Embryonic facial prominence (tissue), 1 donor: ENCODE measurements at regions not wholly inside any gene's neighbourhood (a gene's known extent, or its start where the extent isn't known, plus 50 kb on each side); places are given as distances from the start of the nearest gene placed in this dataset.

Experiments
- DNase-seq: peaks from one replicate; pipeline ENCODE4 v3.0.0-alpha.2; 2016; ENCODE audit errors: extremely low spot score

GRCh38 chr2:151157000-151157735, 104.5 kb downstream of the RBM43 start:
- no peak for DNase-seq

- no peak for DNase-seq
Measured at GRCh38 chr2:151156431-151156830, 105.2 kb downstream of the RBM43 start.

- DNase-seq, result no peak
Measured at GRCh38 chr2:151153601-151154000, 108.1 kb downstream of the RBM43 start.

- DNase-seq, result no peak
Measured at GRCh38 chr2:151150331-151151320, 111.0 kb downstream of the RBM43 start.

- no peak for DNase-seq
Measured at GRCh38 chr2:151138507-151138906, 123.2 kb downstream of the RBM43 start.

- DNase-seq, result no peak
Measured at GRCh38 chr2:151137526-151137925, 124.1 kb downstream of the RBM43 start.

- DNase-seq, result no peak
Measured at GRCh38 chr2:151120011-151120410, 141.7 kb downstream of the RBM43 start.

- DNase-seq, result no peak
Measured at GRCh38 chr2:151119374-151119773, 142.3 kb downstream of the RBM43 start.

GRCh38 chr2:151118269-151118668, 143.4 kb downstream of the RBM43 start:
- DNase-seq, result no peak

- DNase-seq, result no peak
Measured at GRCh38 chr2:151114874-151115273, 146.8 kb downstream of the RBM43 start.

GRCh38 chr2:151113318-151113717, 148.3 kb downstream of the RBM43 start:
- DNase-seq, result no peak

- no peak for DNase-seq
Measured at GRCh38 chr2:151111599-151112278, 149.9 kb downstream of the RBM43 start.

- no peak for DNase-seq
Measured at GRCh38 chr2:151106805-151107506, 154.7 kb downstream of the RBM43 start.

GRCh38 chr2:151103551-151103950, 158.1 kb downstream of the RBM43 start:
- DNase-seq, result no peak

- no peak for DNase-seq
Measured at GRCh38 chr2:151102226-151102625, 159.4 kb downstream of the RBM43 start.

- no peak for DNase-seq
Measured at GRCh38 chr2:151098841-151099240, 162.8 kb downstream of the RBM43 start.

GRCh38 chr2:151097895-151098294, 163.8 kb downstream of the RBM43 start:
- DNase-seq, result no peak

- peak; percentile 41 for DNase-seq
Measured at GRCh38 chr2:151097128-151097527, 164.5 kb downstream of the RBM43 start.

GRCh38 chr2:151096235-151096634, 165.4 kb downstream of the RBM43 start:
- no peak for DNase-seq

GRCh38 chr2:151095463-151095862, 166.2 kb downstream of the RBM43 start:
- DNase-seq, result no peak

GRCh38 chr2:151091583-151091982, 170.1 kb downstream of the RBM43 start:
- no peak for DNase-seq

GRCh38 chr2:151087377-151087776, 174.3 kb downstream of the RBM43 start:
- no peak for DNase-seq
